Prostate gland (tissue), 2 donors: ENCODE measurements at regions not wholly inside any gene's neighbourhood (a gene's known extent, or its start where the extent isn't known, plus 50 kb on each side); places are given as distances from the start of the nearest gene placed in this dataset.

Experiments used
- DNase-seq: peaks from one replicate; pipeline ENCODE4 v3.0.0-alpha.2; 2019; ENCODE audit warnings: low spot score
- H3K27ac ChIP-seq, 2 donors: fragments of 200-600 bp; sonication (generic); 2 replicates each; pipeline ENCODE4 v1.5.1; 2017 to 2019
- H3K27me3 ChIP-seq: fragments of 200-600 bp; sonication (generic); replicated peaks from 2 replicates; pipeline ENCODE4 v1.5.1; 2019; ENCODE audit not compliant: insufficient read depth
- H3K36me3 ChIP-seq, 2 donors: fragments of 200-600 bp; sonication (generic); 1 replicate in 1 of 2; 2 replicates in 1 of 2; pipeline versions ENCODE4 v1.5.1 to v1.8.1; 2017 to 2019
- H3K4me1 ChIP-seq: fragments of 200-600 bp; sonication (generic); replicated peaks from 2 replicates; pipeline ENCODE4 v1.5.1; 2019
- H3K4me3 ChIP-seq, 2 donors: fragments of 200-600 bp; sonication (generic); 2 replicates each; pipeline ENCODE4 v1.5.1; 2017 to 2019
- H3K9me3 ChIP-seq: fragments of 200-600 bp; sonication (generic); 2 replicates; pipeline ENCODE4 v1.5.1; 2017
- CTCF ChIP-seq, 4 experiments: fragments of 200-600 bp in 2 of 4; fragments of 450-650 bp in 2 of 4; sonication (generic) in 2 of 4; IDR thresholded peaks; 1 replicate in 3 of 4; 2 replicates in 1 of 4; pipeline ENCODE4 v1.5.1; 2016 to 2019; ENCODE audit warnings: antibody characterized with exemption in 4 of 4, mild to moderate bottlenecking in 2 of 4, moderate library complexity in 2 of 4
- POLR2A ChIP-seq: fragments of 450-650 bp; IDR thresholded peaks from one replicate; pipeline ENCODE4 v1.6.1; 2016; ENCODE audit warnings: antibody characterized with exemption, mild to moderate bottlenecking
- POLR2AphosphoS5 ChIP-seq: sonication (generic); formaldehyde crosslinking; IDR thresholded peaks from one replicate; pipeline ENCODE4 v1.6.1; 2017; ENCODE audit warnings: antibody characterized with exemption
- WGBS: methylation state at CpG from one replicate; pipeline ENCODE4 v1.1.5; 2018; 5-methylcytosine and 5-hydroxymethylcytosine counted together
- intact Hi-C: fragments of 100-400 bp; cut with DNase I; formaldehyde crosslinking; loops from one replicate; pipeline ENCODE4 v1.14.2; 2022

GRCh38 chr2:150162241-150162942 lies 325.1 kb downstream of the RND3 start:
- no peak for TF ChIP-seq POLR2A
- TF ChIP-seq CTCF (IDR thresholded peaks at IDR 0.05): no peak
- no peak for TF ChIP-seq POLR2AphosphoS5
- H3K27ac ChIP-seq: no peak overlapping the region
- 78% methylated on average over 6 of the region's 6 CpGs for WGBS
- no peaks in the 10 kb centered on the region for H3K4me1 ChIP-seq
- DNase-seq: no peak
- no peaks in the 10 kb centered on the region for H3K9me3 ChIP-seq
- no peaks in the 10 kb centered on the region for H3K27me3 ChIP-seq
- no peak overlapping the region for H3K4me3 ChIP-seq
- H3K36me3 ChIP-seq: no peaks in the 10 kb centered on the region
- intact Hi-C loops: no loop called here

- no peaks in the 10 kb centered on the region for H3K4me1 ChIP-seq
- no peak for TF ChIP-seq POLR2A
- TF ChIP-seq POLR2AphosphoS5: no peak
- TF ChIP-seq CTCF (IDR thresholded peaks at IDR 0.05): no peak
- no peak overlapping the region for H3K27ac ChIP-seq
- 84% methylated on average over 6 of the region's 6 CpGs for WGBS
- no peak overlapping the region for H3K4me3 ChIP-seq
- DNase-seq: no peak
- intact Hi-C loops: no loop called here
- no peaks in the 10 kb centered on the region for H3K9me3 ChIP-seq
- no peaks in the 10 kb centered on the region for H3K27me3 ChIP-seq
- H3K36me3 ChIP-seq: no peaks in the 10 kb centered on the region
Observed at GRCh38 chr2:150160058-150160457, 327.4 kb downstream of the RND3 start.

- intact Hi-C loops: no loop called here
- no peaks in the 10 kb centered on the region for H3K9me3 ChIP-seq
- H3K4me3 ChIP-seq: no peak overlapping the region
- no peaks in the 10 kb centered on the region for H3K4me1 ChIP-seq
- 93% methylated on average over 4 of the region's 4 CpGs for WGBS
- no peaks in the 10 kb centered on the region for H3K36me3 ChIP-seq
- no peak for DNase-seq
- H3K27ac ChIP-seq: no peak overlapping the region
- no peaks in the 10 kb centered on the region for H3K27me3 ChIP-seq
- TF ChIP-seq CTCF (IDR thresholded peaks at IDR 0.05): no peak
- no peak for TF ChIP-seq POLR2A
- no peak for TF ChIP-seq POLR2AphosphoS5
Observed at GRCh38 chr2:150159300-150159699, 328.2 kb downstream of the RND3 start.

- intact Hi-C loops: no loop called here
- H3K27me3 ChIP-seq: no peaks in the 10 kb centered on the region
- no peak overlapping the region for H3K4me3 ChIP-seq
- 85% methylated on average over 2 of the region's 2 CpGs for WGBS
- no peaks in the 10 kb centered on the region for H3K4me1 ChIP-seq
- TF ChIP-seq CTCF (IDR thresholded peaks at IDR 0.05): no peak
- no peak for TF ChIP-seq POLR2A
- TF ChIP-seq POLR2AphosphoS5: no peak
- no peak for DNase-seq
- no peak overlapping the region for H3K27ac ChIP-seq
- no peaks in the 10 kb centered on the region for H3K36me3 ChIP-seq
- H3K9me3 ChIP-seq: no peaks in the 10 kb centered on the region
Observed at GRCh38 chr2:150156876-150157275, 330.6 kb downstream of the RND3 start.

GRCh38 chr2:150156415-150156814 lies 331.1 kb downstream of the RND3 start:
- WGBS: 96% methylated on average over 3 of the region's 3 CpGs
- Histone ChIP-seq H3K4me3 (no peak overlapping the region), H3K36me3 (no peaks in the 10 kb centered on the region), H3K27ac (no peak overlapping the region), H3K4me1 (no peaks in the 10 kb centered on the region), H3K27me3 (no peaks in the 10 kb centered on the region), H3K9me3 (no peaks in the 10 kb centered on the region)
- no peak for DNase-seq
- intact Hi-C loops: no loop called here
- no peak for TF ChIP-seq POLR2A
- TF ChIP-seq CTCF (IDR thresholded peaks at IDR 0.05): no peak
- TF ChIP-seq POLR2AphosphoS5: no peak
